T-helper 2 cell (primary cell): ENCODE measurements at regions not wholly inside any gene's neighbourhood (a gene's known extent, or its start where the extent isn't known, plus 50 kb on each side); places are given as distances from the start of the nearest gene placed in this dataset.

Experiments
- DNase-seq, 5 experiments: peaks; one replicate each; pipeline versions ENCODE4 v3.0.0 to v3.0.0-alpha.2; 2012 to 2022

- no peak for DNase-seq
Measured at GRCh38 chr2:111675419-111676194, 208.4 kb downstream of the ANAPC1 start.

- DNase-seq, result no peak
Measured at GRCh38 chr2:111676291-111676822, 207.6 kb downstream of the ANAPC1 start.

GRCh38 chr2:111678161-111678560 is 205.8 kb downstream of the ANAPC1 start:
- peak in 1 of 5 experiments; percentile 18 for DNase-seq

GRCh38 chr2:111678651-111679050 is 205.3 kb downstream of the ANAPC1 start:
- DNase-seq, result no peak

- peak in 1 of 5 experiments; percentile 77 for DNase-seq
Measured at GRCh38 chr2:111679202-111679601, 204.8 kb downstream of the ANAPC1 start.

- DNase-seq, result no peak
Measured at GRCh38 chr2:111684611-111685010, 199.4 kb downstream of the ANAPC1 start.

- no peak for DNase-seq
Measured at GRCh38 chr2:111685342-111685741, 198.7 kb downstream of the ANAPC1 start.

- no peak for DNase-seq
Measured at GRCh38 chr2:111686994-111687393, 197.0 kb downstream of the ANAPC1 start.

GRCh38 chr2:111687911-111688310 is 196.1 kb downstream of the ANAPC1 start:
- no peak for DNase-seq

- no peak for DNase-seq
Measured at GRCh38 chr2:111688482-111688881, 195.5 kb downstream of the ANAPC1 start.

- no peak for DNase-seq
Measured at GRCh38 chr2:111689174-111689573, 194.8 kb downstream of the ANAPC1 start.

GRCh38 chr2:111689941-111690340 is 194.1 kb downstream of the ANAPC1 start:
- DNase-seq, result no peak

- DNase-seq, result no peak
Measured at GRCh38 chr2:111691164-111691875, 192.7 kb downstream of the ANAPC1 start.

GRCh38 chr2:111692311-111692710 is 191.7 kb downstream of the ANAPC1 start:
- DNase-seq, result no peak

GRCh38 chr2:111694700-111695101 is 189.3 kb downstream of the ANAPC1 start:
- no peak for DNase-seq

GRCh38 chr2:111695441-111696007 is 188.5 kb downstream of the ANAPC1 start:
- no peak for DNase-seq

- DNase-seq, result no peak
Measured at GRCh38 chr2:111696226-111696625, 187.8 kb downstream of the ANAPC1 start.

- DNase-seq, result no peak
Measured at GRCh38 chr2:111697560-111697959, 186.4 kb downstream of the ANAPC1 start.

GRCh38 chr2:111698089-111698488 is 185.9 kb downstream of the ANAPC1 start:
- DNase-seq, result no peak

GRCh38 chr2:111698743-111699554 is 185.0 kb downstream of the ANAPC1 start:
- DNase-seq, result peak in 4 of 5 experiments; percentile 5 to 91 (median 22)

- no peak for DNase-seq
Measured at GRCh38 chr2:111701266-111701665, 182.7 kb downstream of the ANAPC1 start.

- no peak for DNase-seq
Measured at GRCh38 chr2:111701798-111702118, 182.2 kb downstream of the ANAPC1 start.
